ENCODE measurements at regions not wholly inside any gene's neighbourhood (a gene's known extent, or its start where the extent isn't known, plus 50 kb on each side); places are given as distances from the start of the nearest gene placed in this dataset.

DNA sequence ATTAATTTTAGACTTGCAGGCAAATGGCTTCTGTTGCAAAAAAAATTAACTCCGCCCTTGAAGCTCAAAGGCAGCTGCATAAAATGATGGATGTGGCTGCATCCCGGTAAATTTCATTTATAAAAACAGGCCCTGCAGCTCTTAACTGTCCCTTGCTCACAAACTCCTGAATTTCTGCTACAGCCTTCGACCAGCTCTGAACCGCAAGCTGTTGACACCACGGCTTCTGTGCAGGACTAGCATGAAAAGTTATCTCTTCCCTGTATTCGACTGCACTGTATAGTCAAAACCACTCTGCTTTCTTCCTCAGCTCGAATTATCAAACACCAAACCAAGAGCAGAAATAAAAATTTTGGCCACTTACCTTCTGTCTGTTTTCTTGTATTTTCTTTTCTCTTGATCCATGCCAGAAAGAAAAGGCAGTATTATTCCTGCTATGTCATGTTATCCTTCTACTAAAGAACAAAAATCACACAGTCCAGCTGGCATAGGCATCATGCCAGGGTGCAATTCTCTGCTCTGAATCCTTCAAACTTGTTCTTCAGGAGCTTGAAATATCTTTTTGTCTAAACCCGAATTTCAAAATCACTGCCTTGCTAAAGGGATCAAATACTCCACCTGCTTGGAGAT lies 195.5 kb upstream of the NCAM2 start:
- Histone ChIP-seq H3K9me3 (no peaks in the 10 kb centered on the region), H3K4me1 (ENCODE audit: low read depth) (no peaks in the 10 kb centered on the region), H3K4me3 (no peak overlapping the region), H3K36me3 (ENCODE audit: low read depth) (no peaks in the 10 kb centered on the region)
- DNase-seq (no peak), ATAC-seq (no peak)
- intact Hi-C loops (cut with DNase I, micrococcal nuclease), result no loop called here
- TF ChIP-seq, protein P1, sequence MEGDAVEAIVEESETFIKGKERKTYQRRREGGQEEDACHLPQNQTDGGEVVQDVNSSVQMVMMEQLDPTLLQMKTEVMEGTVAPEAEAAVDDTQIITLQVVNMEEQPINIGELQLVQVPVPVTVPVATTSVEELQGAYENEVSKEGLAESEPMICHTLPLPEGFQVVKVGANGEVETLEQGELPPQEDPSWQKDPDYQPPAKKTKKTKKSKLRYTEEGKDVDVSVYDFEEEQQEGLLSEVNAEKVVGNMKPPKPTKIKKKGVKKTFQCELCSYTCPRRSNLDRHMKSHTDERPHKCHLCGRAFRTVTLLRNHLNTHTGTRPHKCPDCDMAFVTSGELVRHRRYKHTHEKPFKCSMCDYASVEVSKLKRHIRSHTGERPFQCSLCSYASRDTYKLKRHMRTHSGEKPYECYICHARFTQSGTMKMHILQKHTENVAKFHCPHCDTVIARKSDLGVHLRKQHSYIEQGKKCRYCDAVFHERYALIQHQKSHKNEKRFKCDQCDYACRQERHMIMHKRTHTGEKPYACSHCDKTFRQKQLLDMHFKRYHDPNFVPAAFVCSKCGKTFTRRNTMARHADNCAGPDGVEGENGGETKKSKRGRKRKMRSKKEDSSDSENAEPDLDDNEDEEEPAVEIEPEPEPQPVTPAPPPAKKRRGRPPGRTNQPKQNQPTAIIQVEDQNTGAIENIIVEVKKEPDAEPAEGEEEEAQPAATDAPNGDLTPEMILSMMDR (IDR thresholded peaks at IDR 0.05), result no peak

DNA sequence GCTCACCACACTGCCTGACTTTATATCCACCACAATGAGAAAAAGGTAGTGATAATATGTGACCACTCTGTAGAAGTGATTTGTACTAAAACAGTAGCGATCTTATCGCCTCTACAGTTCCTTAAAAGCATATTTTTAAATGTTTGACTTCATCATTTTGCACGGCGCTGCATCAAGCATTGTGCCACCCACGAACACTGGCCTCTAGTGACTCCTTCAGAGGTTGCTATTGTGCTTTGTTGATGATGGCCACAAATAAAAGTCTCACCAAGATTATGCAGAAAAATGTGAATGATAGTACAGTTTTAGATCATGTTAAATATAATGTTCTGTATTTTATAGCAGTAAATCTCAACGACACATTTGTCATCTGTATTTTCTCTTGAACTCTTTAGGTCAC lies 186.5 kb upstream of the NCAM2 start:
- Histone ChIP-seq H3K36me3 (ENCODE audit: low read depth) (no peaks in the 10 kb centered on the region), H3K4me3 (no peak overlapping the region), H3K9me3 (no peaks in the 10 kb centered on the region), H3K4me1 (ENCODE audit: low read depth) (no peaks in the 10 kb centered on the region)
- ATAC-seq, result no peak
- intact Hi-C loops (cut with DNase I, micrococcal nuclease), result no loop called here
- no peak for DNase-seq
- TF ChIP-seq, protein P1 (IDR thresholded peaks at IDR 0.05), result no peak

DNA sequence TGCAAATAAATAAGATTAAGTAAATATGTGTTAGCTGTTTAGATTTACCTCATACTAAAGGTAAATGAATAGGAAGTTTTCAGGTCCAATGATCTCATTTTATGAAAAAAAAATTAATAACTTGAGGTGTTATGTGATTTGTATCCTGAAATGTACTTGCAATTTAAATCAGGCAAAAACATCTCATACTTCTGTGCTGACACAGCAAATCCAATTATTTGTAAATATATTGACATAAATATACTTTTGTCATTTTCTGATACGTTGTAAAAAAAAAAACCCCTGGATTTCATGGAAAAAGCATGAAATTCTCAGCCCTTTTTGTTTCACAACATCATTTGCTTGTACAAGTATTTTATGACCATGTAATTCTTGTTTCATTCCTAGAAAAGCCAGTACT lies 184.1 kb upstream of the NCAM2 start:
- DNase-seq (no peak), ATAC-seq (no peak)
- TF ChIP-seq, protein P1 (IDR thresholded peaks at IDR 0.05), result no peak

DNA sequence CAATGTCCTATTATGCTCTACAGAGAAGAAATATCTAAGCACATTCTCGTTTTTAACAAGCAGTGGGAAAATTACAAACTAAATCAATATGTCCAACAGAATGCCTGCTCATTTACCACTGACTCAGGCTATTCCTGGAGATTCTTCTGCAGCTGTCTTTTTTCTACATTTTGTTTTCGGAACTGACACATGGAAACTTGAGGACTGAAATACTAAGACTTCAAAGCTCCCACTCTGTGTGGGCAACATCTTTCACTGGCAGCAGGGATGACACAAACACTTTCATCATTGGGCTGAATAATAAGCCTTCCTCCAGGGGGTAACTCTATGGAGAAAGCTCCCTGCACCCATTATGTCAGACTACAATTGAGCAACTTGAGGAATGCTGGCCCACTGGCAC lies 175.5 kb upstream of the NCAM2 start:
- TF ChIP-seq, protein P1 (IDR thresholded peaks at IDR 0.05), result no peak
- H3K4me1 ChIP-seq (ENCODE audit: low read depth), result no peaks in the 10 kb centered on the region
- DNase-seq (no peak), ATAC-seq (no peak)
- H3K36me3 ChIP-seq (ENCODE audit: low read depth), result no peaks in the 10 kb centered on the region
- intact Hi-C loops (cut with DNase I, micrococcal nuclease), result no loop called here
- H3K9me3 ChIP-seq, result no peaks in the 10 kb centered on the region
- H3K4me3 ChIP-seq, result no peak overlapping the region

More for the DNA sequence above, 184.1 kb upstream of the NCAM2 start:
- no peak overlapping the region for H3K4me3 ChIP-seq
- no peaks in the 10 kb centered on the region for H3K4me1 ChIP-seq (ENCODE audit: low read depth)
- no peaks in the 10 kb centered on the region for H3K36me3 ChIP-seq (ENCODE audit: low read depth)
- H3K9me3 ChIP-seq, result peaks cover 3% of the 10 kb centered on the region
- intact Hi-C loops (cut with DNase I, micrococcal nuclease), result no loop called here

DNA sequence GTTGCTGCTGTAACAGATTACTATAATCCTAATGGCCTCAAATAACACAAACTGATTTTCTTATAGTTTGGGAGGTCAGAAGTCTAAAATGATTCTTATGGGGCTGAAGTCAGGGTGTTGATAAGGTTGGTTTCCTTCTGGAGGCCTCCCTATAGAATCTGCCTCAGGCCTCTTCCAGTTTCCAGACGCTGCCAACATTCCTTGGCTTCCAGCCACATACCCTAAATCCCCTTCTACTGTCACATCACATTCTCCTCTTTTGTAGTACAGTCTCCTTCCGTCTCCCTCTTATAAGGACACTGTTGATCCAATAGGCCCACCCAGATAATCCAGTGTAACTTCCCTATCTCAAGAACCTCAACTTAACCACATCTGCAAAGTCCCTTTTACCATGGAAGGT lies 145.3 kb upstream of the NCAM2 start:
- no peaks in the 10 kb centered on the region for H3K9me3 ChIP-seq
- ATAC-seq (no peak), DNase-seq (no peak)
- no peaks in the 10 kb centered on the region for H3K36me3 ChIP-seq (ENCODE audit: low read depth)
- H3K4me1 ChIP-seq (ENCODE audit: low read depth), result no peaks in the 10 kb centered on the region
- intact Hi-C loops (cut with DNase I, micrococcal nuclease), result no loop called here
- no peak overlapping the region for H3K4me3 ChIP-seq
- TF ChIP-seq, protein P1 (IDR thresholded peaks at IDR 0.05), result no peak

DNA sequence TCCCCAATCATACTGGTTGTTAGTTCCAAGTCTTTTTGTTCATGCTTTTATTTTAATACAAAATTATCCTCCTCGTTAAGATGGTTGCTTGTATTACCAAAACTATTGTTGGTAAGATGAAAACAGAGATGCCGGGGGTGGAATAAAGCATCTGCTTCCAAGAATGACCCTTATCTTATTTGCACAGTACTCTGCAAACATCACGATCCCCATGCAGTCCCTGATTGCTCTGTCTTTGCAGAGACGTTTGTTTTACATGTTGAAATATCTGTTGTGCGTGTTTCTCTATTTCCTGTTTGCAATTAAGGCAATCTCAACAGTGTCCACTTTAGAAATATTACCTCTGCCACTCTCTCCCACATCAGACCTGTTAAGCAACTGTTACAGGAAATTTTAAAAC lies 141.3 kb upstream of the NCAM2 start:
- intact Hi-C loops (cut with DNase I, micrococcal nuclease), result no loop called here
- peak in 1 of 3 donors; percentile 22 for DNase-seq

More for the DNA sequence above, 141.3 kb upstream of the NCAM2 start:
- H3K9me3 ChIP-seq, result no peaks in the 10 kb centered on the region
- no peak overlapping the region for H3K4me3 ChIP-seq
- TF ChIP-seq, protein P1 (IDR thresholded peaks at IDR 0.05), result no peak
- ATAC-seq, result peak; percentile 49
- H3K4me1 ChIP-seq (ENCODE audit: low read depth), result no peaks in the 10 kb centered on the region
- H3K36me3 ChIP-seq (ENCODE audit: low read depth), result no peaks in the 10 kb centered on the region
